ENCODE measurements at regions not wholly inside any gene's neighbourhood (a gene's known extent, or its start where the extent isn't known, plus 50 kb on each side); places are given as distances from the start of the nearest gene placed in this dataset.

DNA sequence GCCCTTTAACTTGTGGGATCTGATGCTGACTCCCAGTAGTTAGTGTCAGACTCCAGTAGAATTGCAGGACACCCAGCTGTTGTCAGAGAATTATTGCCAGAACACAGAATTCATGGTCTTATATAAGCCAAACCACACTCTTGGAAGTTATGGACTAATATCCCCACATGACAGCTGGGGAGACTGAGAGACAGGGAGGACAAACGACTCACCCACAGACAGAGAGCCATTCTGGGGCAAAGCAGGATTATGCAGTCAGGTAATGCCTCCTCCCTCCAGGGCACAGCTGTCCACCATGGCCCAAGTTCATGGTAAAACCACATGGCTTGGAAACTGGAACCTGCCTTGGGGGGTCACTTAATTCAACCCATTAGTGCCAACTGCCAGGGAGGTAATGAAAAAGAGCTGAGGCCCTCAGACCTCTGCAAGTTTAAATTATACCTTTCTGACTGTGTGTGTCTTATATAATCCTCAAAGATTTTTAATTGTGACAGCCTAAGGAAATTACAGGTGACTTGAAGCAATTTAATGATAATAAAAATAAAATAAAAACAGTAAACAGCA is 299.5 kb downstream of the BUD13 start:
- H3K4me3 ChIP-seq (ENCODE audit: low read depth, low read length), result no peak overlapping the region
- TF ChIP-seq CTCF (IDR thresholded peaks at IDR 0.05; ENCODE audit: low read depth, low read length, missing control alignments), result no peak
- in situ Hi-C loops (cut with HindIII; ENCODE audit: low sequenced_read_pairs), result no loop called here
- DNase-seq (ENCODE audit: low read depth), result no peak

DNA sequence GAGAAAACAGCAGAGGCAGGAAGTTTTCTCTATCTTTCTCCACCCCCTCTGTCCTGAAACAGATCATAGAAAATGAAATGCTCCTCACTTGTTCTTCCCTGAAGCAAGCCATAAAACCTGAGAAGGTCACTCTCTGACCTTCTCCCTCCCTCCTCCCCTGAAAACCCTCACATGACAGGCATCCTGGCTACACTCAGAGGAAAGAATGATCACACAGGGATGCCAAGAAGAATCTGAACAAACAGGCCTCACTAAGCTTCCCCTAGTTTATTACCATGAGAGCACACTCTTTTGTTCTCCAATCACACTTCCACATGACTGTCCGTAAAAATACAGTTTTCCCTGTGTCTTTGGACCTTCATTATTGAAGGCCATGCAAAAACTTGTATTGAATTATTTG is 300.1 kb downstream of the BUD13 start:
- no peak overlapping the region for H3K4me3 ChIP-seq (ENCODE audit: low read depth, low read length)
- no peak for TF ChIP-seq CTCF (IDR thresholded peaks at IDR 0.05; ENCODE audit: low read depth, low read length, missing control alignments)
- DNase-seq (ENCODE audit: low read depth), result no peak
- in situ Hi-C loops (cut with HindIII; ENCODE audit: low sequenced_read_pairs), result no loop called here

DNA sequence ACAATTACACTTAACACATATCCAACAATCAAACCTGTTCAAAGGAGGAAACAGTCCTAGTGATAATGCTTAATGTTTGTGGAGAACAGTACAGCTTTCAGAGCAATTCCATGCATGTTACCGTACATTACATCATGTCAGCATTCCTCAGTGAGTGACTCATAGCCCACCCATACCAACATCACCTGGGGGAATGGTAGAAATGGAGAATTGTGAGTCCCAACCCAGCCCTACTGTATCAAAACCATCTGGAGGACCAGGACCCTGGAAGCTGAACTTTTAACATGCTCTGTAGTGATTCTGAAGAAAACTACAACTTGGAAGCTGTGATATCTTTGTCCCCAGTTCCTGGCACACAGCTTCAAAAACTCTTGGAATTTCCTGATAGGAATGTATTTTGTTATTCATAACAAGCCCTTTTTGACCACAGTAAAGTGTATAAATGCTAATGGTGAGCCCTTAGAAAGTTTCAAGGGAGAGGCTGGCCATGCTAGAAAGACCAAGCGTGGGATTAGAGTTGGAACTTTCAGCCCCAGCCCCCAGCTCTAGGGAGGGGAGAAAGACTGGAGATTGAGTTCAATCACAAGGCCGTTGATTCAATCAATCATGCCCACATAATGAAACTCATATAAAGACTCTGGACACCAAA is 301.1 kb downstream of the BUD13 start:
- in situ Hi-C loops (cut with HindIII; ENCODE audit: low sequenced_read_pairs), result no loop called here
- H3K4me3 ChIP-seq (ENCODE audit: low read depth, low read length), result no peak overlapping the region
- TF ChIP-seq CTCF (IDR thresholded peaks at IDR 0.05; ENCODE audit: low read depth, low read length, missing control alignments), result no peak
- peak; percentile 18 for DNase-seq (ENCODE audit: low read depth)

- no peak for TF ChIP-seq CTCF (IDR thresholded peaks at IDR 0.05; ENCODE audit: low read depth, low read length, missing control alignments)
- in situ Hi-C loops (cut with HindIII; ENCODE audit: low sequenced_read_pairs), result no loop called here
- no peak overlapping the region for H3K4me3 ChIP-seq (ENCODE audit: low read depth, low read length)
- no peak for DNase-seq (ENCODE audit: low read depth)
Measured at GRCh38 chr11:116468699-116469098, 304.1 kb downstream of the BUD13 start.

DNA sequence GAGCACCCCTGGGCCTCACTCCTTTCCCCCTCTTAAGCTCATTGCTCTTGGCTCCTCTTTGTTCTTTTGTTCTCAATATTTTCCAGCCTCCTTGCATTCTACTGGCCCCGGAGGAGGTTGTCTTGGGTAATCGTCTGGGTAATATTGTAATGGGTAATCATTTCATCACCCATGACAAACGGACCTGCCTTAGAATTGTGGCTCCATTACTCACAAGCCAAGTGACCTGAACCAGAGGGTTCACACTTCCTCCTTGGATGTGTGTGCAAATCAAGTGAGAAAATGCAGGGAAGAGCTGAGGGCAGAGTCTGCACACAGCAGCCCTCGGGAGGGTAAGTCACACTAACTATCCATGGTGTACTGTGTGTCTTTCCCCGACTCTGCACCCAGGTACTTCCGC is 305.0 kb downstream of the BUD13 start:
- no peak for TF ChIP-seq CTCF (IDR thresholded peaks at IDR 0.05; ENCODE audit: low read depth, low read length, missing control alignments)
- in situ Hi-C loops (cut with HindIII; ENCODE audit: low sequenced_read_pairs), result no loop called here
- no peak overlapping the region for H3K4me3 ChIP-seq (ENCODE audit: low read depth, low read length)
- DNase-seq (ENCODE audit: low read depth), result no peak

DNA sequence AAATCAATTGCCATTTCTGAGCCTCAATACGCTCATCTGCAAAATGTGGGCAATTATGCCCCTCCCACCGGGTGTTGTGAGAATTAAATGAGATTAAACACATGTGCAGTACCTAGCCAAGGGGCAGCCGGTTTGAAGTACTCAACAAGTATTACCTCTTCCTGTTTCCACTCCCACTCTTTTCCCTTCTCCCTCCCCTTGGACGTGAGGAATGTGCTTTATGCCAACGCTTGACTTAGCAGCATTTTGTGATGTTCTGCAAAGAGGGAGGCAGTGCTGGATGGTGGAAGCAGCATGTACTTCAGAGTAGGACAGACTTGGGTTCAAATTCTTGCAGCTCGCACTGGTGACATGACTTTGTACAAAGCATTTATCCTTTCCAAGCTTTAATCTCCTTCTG is 306.0 kb downstream of the BUD13 start:
- no peak for TF ChIP-seq CTCF (IDR thresholded peaks at IDR 0.05; ENCODE audit: low read depth, low read length, missing control alignments)
- no peak overlapping the region for H3K4me3 ChIP-seq (ENCODE audit: low read depth, low read length)
- DNase-seq (ENCODE audit: low read depth), result no peak
- in situ Hi-C loops (cut with HindIII; ENCODE audit: low sequenced_read_pairs), result no loop called here
